ENCODE measurements at regions not wholly inside any gene's neighbourhood (a gene's known extent, or its start where the extent isn't known, plus 50 kb on each side); places are given as distances from the start of the nearest gene placed in this dataset.

GRCh38 chr13:20337884-20338551 lies 105.9 kb upstream of the GJB6 start:
- Histone ChIP-seq H3K4me3 (ENCODE audit: low read depth, low read length) (no peak overlapping the region), H3K9ac (ENCODE audit: low read depth, low read length) (no peak overlapping the region), H3K36me3 (ENCODE audit: control insufficient read depth, insufficient read depth, low read length) (no peaks in the 10 kb centered on the region), H3K4me1 (ENCODE audit: control insufficient read depth, insufficient read depth, low read length) (peaks cover 2% of the 10 kb centered on the region), H3K27me3 (ENCODE audit: control insufficient read depth, insufficient read depth, low read length) (no peaks in the 10 kb centered on the region), H3K9me3 (ENCODE audit: control insufficient read depth, insufficient read depth, low read length) (no peaks in the 10 kb centered on the region)

GRCh38 chr13:20336761-20337160 lies 104.6 kb upstream of the GJB6 start:
- Histone ChIP-seq H3K9ac (ENCODE audit: low read depth, low read length) (no peak overlapping the region), H3K9me3 (ENCODE audit: control insufficient read depth, insufficient read depth, low read length) (no peaks in the 10 kb centered on the region), H3K27me3 (ENCODE audit: control insufficient read depth, insufficient read depth, low read length) (no peaks in the 10 kb centered on the region), H3K36me3 (ENCODE audit: control insufficient read depth, insufficient read depth, low read length) (no peaks in the 10 kb centered on the region), H3K4me3 (ENCODE audit: low read depth, low read length) (no peak overlapping the region), H3K4me1 (ENCODE audit: control insufficient read depth, insufficient read depth, low read length) (peaks cover 5% of the 10 kb centered on the region)

GRCh38 chr13:20334309-20334708 lies 102.2 kb upstream of the GJB6 start:
- H3K4me3 ChIP-seq (ENCODE audit: low read depth, low read length) = no peak overlapping the region
- H3K9me3 ChIP-seq (ENCODE audit: control insufficient read depth, insufficient read depth, low read length) = no peaks in the 10 kb centered on the region
- H3K4me1 ChIP-seq (ENCODE audit: control insufficient read depth, insufficient read depth, low read length) = peaks cover 5% of the 10 kb centered on the region
- H3K9ac ChIP-seq (ENCODE audit: low read depth, low read length) = no peak overlapping the region
- no peaks in the 10 kb centered on the region for H3K27me3 ChIP-seq (ENCODE audit: control insufficient read depth, insufficient read depth, low read length)
- H3K36me3 ChIP-seq (ENCODE audit: control insufficient read depth, insufficient read depth, low read length) = no peaks in the 10 kb centered on the region

GRCh38 chr13:20332361-20333096 lies 100.4 kb upstream of the GJB6 start:
- no peak overlapping the region for H3K4me3 ChIP-seq (ENCODE audit: low read depth, low read length)
- no peaks in the 10 kb centered on the region for H3K27me3 ChIP-seq (ENCODE audit: control insufficient read depth, insufficient read depth, low read length)
- no peak overlapping the region for H3K9ac ChIP-seq (ENCODE audit: low read depth, low read length)
- H3K9me3 ChIP-seq (ENCODE audit: control insufficient read depth, insufficient read depth, low read length) = no peaks in the 10 kb centered on the region
- no peaks in the 10 kb centered on the region for H3K36me3 ChIP-seq (ENCODE audit: control insufficient read depth, insufficient read depth, low read length)
- peaks cover 5% of the 10 kb centered on the region for H3K4me1 ChIP-seq (ENCODE audit: control insufficient read depth, insufficient read depth, low read length)

GRCh38 chr13:20331949-20332348 lies 99.8 kb upstream of the GJB6 start:
- Histone ChIP-seq H3K36me3 (ENCODE audit: control insufficient read depth, insufficient read depth, low read length) (no peaks in the 10 kb centered on the region), H3K9me3 (ENCODE audit: control insufficient read depth, insufficient read depth, low read length) (no peaks in the 10 kb centered on the region), H3K4me1 (ENCODE audit: control insufficient read depth, insufficient read depth, low read length) (peaks cover 5% of the 10 kb centered on the region), H3K4me3 (ENCODE audit: low read depth, low read length) (no peak overlapping the region), H3K9ac (ENCODE audit: low read depth, low read length) (no peak overlapping the region), H3K27me3 (ENCODE audit: control insufficient read depth, insufficient read depth, low read length) (no peaks in the 10 kb centered on the region)

GRCh38 chr13:20331419-20331818 lies 99.3 kb upstream of the GJB6 start:
- H3K36me3 ChIP-seq (ENCODE audit: control insufficient read depth, insufficient read depth, low read length) = no peaks in the 10 kb centered on the region

GRCh38 chr13:20326809-20327208 lies 94.7 kb upstream of the GJB6 start:
- Histone ChIP-seq H3K4me1 (ENCODE audit: control insufficient read depth, insufficient read depth, low read length) (no peaks in the 10 kb centered on the region), H3K9ac (ENCODE audit: low read depth, low read length) (no peak overlapping the region), H3K27me3 (ENCODE audit: control insufficient read depth, insufficient read depth, low read length) (no peaks in the 10 kb centered on the region), H3K36me3 (ENCODE audit: control insufficient read depth, insufficient read depth, low read length) (no peaks in the 10 kb centered on the region), H3K4me3 (ENCODE audit: low read depth, low read length) (no peak overlapping the region), H3K9me3 (ENCODE audit: control insufficient read depth, insufficient read depth, low read length) (peaks cover 4% of the 10 kb centered on the region)

More at GRCh38 chr13:20331419-20331818, 99.3 kb upstream of the GJB6 start:
- Histone ChIP-seq H3K9me3 (ENCODE audit: control insufficient read depth, insufficient read depth, low read length) (no peaks in the 10 kb centered on the region), H3K9ac (ENCODE audit: low read depth, low read length) (no peak overlapping the region), H3K4me3 (ENCODE audit: low read depth, low read length) (no peak overlapping the region), H3K27me3 (ENCODE audit: control insufficient read depth, insufficient read depth, low read length) (no peaks in the 10 kb centered on the region), H3K4me1 (ENCODE audit: control insufficient read depth, insufficient read depth, low read length) (peaks cover 5% of the 10 kb centered on the region)

GRCh38 chr13:20326276-20326675 lies 94.2 kb upstream of the GJB6 start:
- H3K36me3 ChIP-seq (ENCODE audit: control insufficient read depth, insufficient read depth, low read length) = no peaks in the 10 kb centered on the region
- H3K27me3 ChIP-seq (ENCODE audit: control insufficient read depth, insufficient read depth, low read length) = no peaks in the 10 kb centered on the region
- H3K9ac ChIP-seq (ENCODE audit: low read depth, low read length) = no peak overlapping the region
- no peaks in the 10 kb centered on the region for H3K4me1 ChIP-seq (ENCODE audit: control insufficient read depth, insufficient read depth, low read length)
- H3K4me3 ChIP-seq (ENCODE audit: low read depth, low read length) = no peak overlapping the region
- H3K9me3 ChIP-seq (ENCODE audit: control insufficient read depth, insufficient read depth, low read length) = peaks cover 4% of the 10 kb centered on the region

- Histone ChIP-seq H3K9ac (ENCODE audit: low read depth, low read length) (no peak overlapping the region), H3K36me3 (ENCODE audit: control insufficient read depth, insufficient read depth, low read length) (no peaks in the 10 kb centered on the region), H3K9me3 (ENCODE audit: control insufficient read depth, insufficient read depth, low read length) (peaks cover 4% of the 10 kb centered on the region), H3K4me1 (ENCODE audit: control insufficient read depth, insufficient read depth, low read length) (no peaks in the 10 kb centered on the region), H3K4me3 (ENCODE audit: low read depth, low read length) (no peak overlapping the region), H3K27me3 (ENCODE audit: control insufficient read depth, insufficient read depth, low read length) (no peaks in the 10 kb centered on the region)
These were observed 88.8 kb upstream of the GJB6 start for GRCh38 chr13:20320885-20321284.

GRCh38 chr13:20313896-20314295 lies 81.8 kb upstream of the GJB6 start:
- Histone ChIP-seq H3K4me1 (ENCODE audit: control insufficient read depth, insufficient read depth, low read length) (no peaks in the 10 kb centered on the region), H3K9ac (ENCODE audit: low read depth, low read length) (no peak overlapping the region), H3K27me3 (ENCODE audit: control insufficient read depth, insufficient read depth, low read length) (no peaks in the 10 kb centered on the region), H3K9me3 (ENCODE audit: control insufficient read depth, insufficient read depth, low read length) (no peaks in the 10 kb centered on the region), H3K36me3 (ENCODE audit: control insufficient read depth, insufficient read depth, low read length) (no peaks in the 10 kb centered on the region), H3K4me3 (ENCODE audit: low read depth, low read length) (no peak overlapping the region)

- Histone ChIP-seq H3K4me1 (ENCODE audit: control insufficient read depth, insufficient read depth, low read length) (no peaks in the 10 kb centered on the region), H3K36me3 (ENCODE audit: control insufficient read depth, insufficient read depth, low read length) (no peaks in the 10 kb centered on the region), H3K9ac (ENCODE audit: low read depth, low read length) (no peak overlapping the region), H3K4me3 (ENCODE audit: low read depth, low read length) (no peak overlapping the region), H3K27me3 (ENCODE audit: control insufficient read depth, insufficient read depth, low read length) (no peaks in the 10 kb centered on the region), H3K9me3 (ENCODE audit: control insufficient read depth, insufficient read depth, low read length) (no peaks in the 10 kb centered on the region)
These were observed 80.2 kb upstream of the GJB6 start for GRCh38 chr13:20312292-20312691.

- no peaks in the 10 kb centered on the region for H3K4me1 ChIP-seq (ENCODE audit: control insufficient read depth, insufficient read depth, low read length)
- no peaks in the 10 kb centered on the region for H3K27me3 ChIP-seq (ENCODE audit: control insufficient read depth, insufficient read depth, low read length)
- no peaks in the 10 kb centered on the region for H3K36me3 ChIP-seq (ENCODE audit: control insufficient read depth, insufficient read depth, low read length)
- no peaks in the 10 kb centered on the region for H3K9me3 ChIP-seq (ENCODE audit: control insufficient read depth, insufficient read depth, low read length)
- H3K9ac ChIP-seq (ENCODE audit: low read depth, low read length) = no peak overlapping the region
- H3K4me3 ChIP-seq (ENCODE audit: low read depth, low read length) = no peak overlapping the region
These were observed 79.5 kb upstream of the GJB6 start for GRCh38 chr13:20311596-20311995.

Measured in iPS-15b (cell line).